ENCODE measurements at regions not wholly inside any gene's neighbourhood (a gene's known extent, or its start where the extent isn't known, plus 50 kb on each side); places are given as distances from the start of the nearest gene placed in this dataset.
A peak's percentile ranks its signal among the peaks of the same experiment; 100 is the strongest.

- peak; percentile 66 for DNase-seq (ENCODE audit: low read depth)
These were observed 716.8 kb downstream of the EPHA4 start for GRCh38 chr2:220855296-220855695.

GRCh38 chr2:220856486-220856885 is 715.6 kb downstream of the EPHA4 start:
- DNase-seq (ENCODE audit: low read depth), result no peak

- DNase-seq (ENCODE audit: low read depth), result peak; percentile 1
These were observed 714.7 kb downstream of the EPHA4 start for GRCh38 chr2:220857368-220857767.

- DNase-seq (ENCODE audit: low read depth), result no peak
These were observed 714.0 kb downstream of the EPHA4 start for GRCh38 chr2:220858101-220858500.

GRCh38 chr2:220871909-220872308 is 700.2 kb downstream of the EPHA4 start:
- no peak for DNase-seq (ENCODE audit: low read depth)

GRCh38 chr2:220876080-220876824 is 695.9 kb downstream of the EPHA4 start:
- no peak for DNase-seq (ENCODE audit: low read depth)

GRCh38 chr2:220877491-220877890 is 694.6 kb downstream of the EPHA4 start:
- no peak for DNase-seq (ENCODE audit: low read depth)

- DNase-seq (ENCODE audit: low read depth), result no peak
These were observed 694.2 kb downstream of the EPHA4 start for GRCh38 chr2:220877897-220878296.

- no peak for DNase-seq (ENCODE audit: low read depth)
These were observed 691.2 kb downstream of the EPHA4 start for GRCh38 chr2:220880623-220881596.

- no peak for DNase-seq (ENCODE audit: low read depth)
These were observed 689.6 kb downstream of the EPHA4 start for GRCh38 chr2:220882507-220882906.

GRCh38 chr2:220885593-220885992 is 686.5 kb downstream of the EPHA4 start:
- no peak for DNase-seq (ENCODE audit: low read depth)

GRCh38 chr2:220887271-220887870 is 684.7 kb downstream of the EPHA4 start:
- peak; percentile 25 for DNase-seq (ENCODE audit: low read depth)

GRCh38 chr2:220887876-220888275 is 684.2 kb downstream of the EPHA4 start:
- DNase-seq (ENCODE audit: low read depth), result no peak

GRCh38 chr2:220890931-220891330 is 681.2 kb downstream of the EPHA4 start:
- DNase-seq (ENCODE audit: low read depth), result no peak

GRCh38 chr2:220891405-220891804 is 680.7 kb downstream of the EPHA4 start:
- peak; percentile 89 for DNase-seq (ENCODE audit: low read depth)

- DNase-seq (ENCODE audit: low read depth), result no peak
These were observed 680.0 kb downstream of the EPHA4 start for GRCh38 chr2:220892018-220892634.

- DNase-seq (ENCODE audit: low read depth), result peak; percentile 78
These were observed 678.7 kb downstream of the EPHA4 start for GRCh38 chr2:220893411-220893810.

- DNase-seq (ENCODE audit: low read depth), result no peak
These were observed 678.0 kb downstream of the EPHA4 start for GRCh38 chr2:220894069-220894468.

GRCh38 chr2:220899492-220899891 is 672.6 kb downstream of the EPHA4 start:
- DNase-seq (ENCODE audit: low read depth), result no peak

GRCh38 chr2:220904015-220904414 is 668.1 kb downstream of the EPHA4 start:
- DNase-seq (ENCODE audit: low read depth), result no peak

GRCh38 chr2:220913384-220913783 is 658.7 kb downstream of the EPHA4 start:
- no peak for DNase-seq (ENCODE audit: low read depth)

- no peak for DNase-seq (ENCODE audit: low read depth)
These were observed 656.9 kb downstream of the EPHA4 start for GRCh38 chr2:220915092-220915623.

Data from amniotic epithelial cell (primary cell).